22Rv1 (cell line): ENCODE measurements at regions not wholly inside any gene's neighbourhood (a gene's known extent, or its start where the extent isn't known, plus 50 kb on each side); places are given as distances from the start of the nearest gene placed in this dataset.

ENCODE experiments used
- H3K27ac ChIP-seq: fragments of 450-650 bp; 2 replicates; pipeline ENCODE4 v1.5.1; 2017
- CTCF ChIP-seq: fragments of 450-650 bp; IDR thresholded peaks from 2 replicates; pipeline ENCODE4 v1.5.1; 2017; ENCODE audit warnings: mild to moderate bottlenecking
- ZFX ChIP-seq: fragments of 450-650 bp; IDR thresholded peaks from 2 replicates; pipeline ENCODE4 v1.6.1; 2017; ENCODE audit warnings: antibody characterized with exemption, borderline replicate concordance

- TF ChIP-seq CTCF = no peak
- no peak for TF ChIP-seq ZFX
- no peak overlapping the region for H3K27ac ChIP-seq
These were observed 185.4 kb downstream of the TTLL7 start for GRCh38 chr1:83813576-83813975.

GRCh38 chr1:83810144-83810543, 188.8 kb downstream of the TTLL7 start:
- TF ChIP-seq CTCF (no peak), ZFX (no peak)
- no peak overlapping the region for H3K27ac ChIP-seq

GRCh38 chr1:83808536-83808935, 190.4 kb downstream of the TTLL7 start:
- TF ChIP-seq CTCF (no peak), ZFX (no peak)
- H3K27ac ChIP-seq = no peak overlapping the region

- no peak for TF ChIP-seq CTCF
- TF ChIP-seq ZFX = no peak
These were observed 191.1 kb downstream of the TTLL7 start for GRCh38 chr1:83807821-83808220.

GRCh38 chr1:83807231-83807630, 191.7 kb downstream of the TTLL7 start:
- no peak overlapping the region for H3K27ac ChIP-seq
- TF ChIP-seq ZFX = no peak
- TF ChIP-seq CTCF = no peak

More at GRCh38 chr1:83807821-83808220, 191.1 kb downstream of the TTLL7 start:
- no peak overlapping the region for H3K27ac ChIP-seq

- no peak for TF ChIP-seq ZFX
- TF ChIP-seq CTCF = no peak
These were observed 193.0 kb downstream of the TTLL7 start for GRCh38 chr1:83805921-83806320.

GRCh38 chr1:83802460-83803152, 196.3 kb downstream of the TTLL7 start:
- H3K27ac ChIP-seq = no peak overlapping the region
- no peak for TF ChIP-seq ZFX

More at GRCh38 chr1:83805921-83806320, 193.0 kb downstream of the TTLL7 start:
- H3K27ac ChIP-seq = no peak overlapping the region

GRCh38 chr1:83802023-83802422, 196.9 kb downstream of the TTLL7 start:
- no peak overlapping the region for H3K27ac ChIP-seq
- TF ChIP-seq CTCF = no peak
- TF ChIP-seq ZFX = no peak
